GM19023 (cell line): ENCODE measurements at regions not wholly inside any gene's neighbourhood (a gene's known extent, or its start where the extent isn't known, plus 50 kb on each side); places are given as distances from the start of the nearest gene placed in this dataset.

Experiments
- ATAC-seq: cut with Tn5 transposase; IDR thresholded peaks from one replicate; pipeline ENCODE4 v1.9.1; 2021; ENCODE audit warnings: mild to moderate bottlenecking, moderate library complexity; ENCODE audit not compliant: unreplicated experiment

DNA sequence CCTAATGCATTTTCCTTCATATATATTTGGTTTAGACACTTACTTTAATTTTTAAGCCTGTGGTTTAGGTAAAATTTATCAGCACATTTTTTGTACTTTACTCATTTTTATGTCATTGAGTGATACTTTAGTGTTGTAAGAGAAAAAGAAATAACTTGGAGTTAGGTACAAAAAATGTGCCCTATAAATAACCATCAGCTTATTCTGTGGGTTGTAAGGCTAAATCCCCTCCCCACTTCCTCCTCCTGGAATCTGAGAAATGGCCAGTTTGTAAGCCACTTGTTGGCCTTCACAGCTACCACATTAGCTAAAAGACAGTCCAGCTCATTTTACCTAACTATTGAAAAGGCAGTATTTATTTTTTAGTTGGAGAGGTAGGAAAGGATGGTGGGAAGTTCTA is 576.3 kb downstream of the PKHD1 start:
- ATAC-seq, result no peak

- no peak for ATAC-seq
Measured at GRCh38 chr6:51513891-51514747, 573.3 kb downstream of the PKHD1 start.

- no peak for ATAC-seq
Measured at GRCh38 chr6:51514748-51515402, 572.5 kb downstream of the PKHD1 start.

DNA sequence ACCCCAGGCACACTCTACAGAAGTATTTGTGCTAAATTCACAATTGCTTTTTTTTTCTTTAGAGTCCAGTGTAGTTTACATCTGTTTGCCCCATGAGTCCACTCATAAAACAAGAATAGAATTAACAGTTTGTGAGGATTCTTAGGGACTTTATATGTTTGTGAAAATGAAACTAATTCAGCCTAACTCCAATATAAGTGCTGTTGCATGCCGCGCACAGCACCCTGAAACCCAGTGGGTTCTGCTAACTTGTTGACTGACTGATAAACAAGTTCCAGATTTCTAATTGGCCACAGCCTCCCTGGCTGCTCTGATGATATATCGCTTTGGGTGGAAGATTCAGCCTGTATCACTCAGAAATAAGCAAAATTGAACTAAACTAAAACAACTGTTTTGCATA is 561.4 kb downstream of the PKHD1 start:
- no peak for ATAC-seq

DNA sequence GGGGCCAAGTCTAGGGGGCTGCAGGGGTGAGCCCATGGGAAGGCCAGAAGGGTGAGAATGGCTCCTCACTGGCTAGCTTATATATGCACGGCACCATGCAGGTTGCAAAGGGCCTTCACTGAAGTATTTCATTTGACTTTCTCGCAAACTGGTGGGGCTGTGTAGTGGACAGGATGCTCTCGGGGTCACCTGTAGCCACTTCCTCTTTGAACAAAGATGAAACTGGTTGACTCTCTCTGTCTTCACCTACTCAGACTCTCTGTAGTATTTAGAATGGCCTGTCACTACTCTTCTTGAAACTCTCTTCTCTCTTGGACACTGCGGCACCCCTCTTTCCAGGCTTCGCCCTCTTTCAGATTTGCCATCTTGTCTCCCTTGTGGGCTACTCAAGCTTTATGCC is 560.5 kb downstream of the PKHD1 start:
- ATAC-seq, result no peak

DNA sequence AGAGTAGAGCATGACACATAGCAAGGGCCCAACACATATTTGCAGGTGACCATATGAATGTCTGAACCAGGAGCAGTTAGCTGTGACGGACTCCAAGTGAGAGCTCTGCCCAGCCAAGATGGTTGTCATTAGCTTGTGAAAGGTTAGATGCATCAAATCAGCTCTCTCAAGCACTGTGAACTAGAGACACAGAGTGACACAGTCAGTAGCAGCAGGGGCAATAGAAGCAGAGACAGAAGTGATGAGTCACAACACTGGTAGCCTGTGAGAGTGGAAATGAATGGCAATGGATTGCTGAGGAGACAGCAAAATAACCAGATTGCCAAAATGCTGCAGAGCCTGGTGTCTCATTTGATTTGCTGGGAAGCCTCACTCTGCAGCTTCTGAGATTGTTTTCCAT is 558.9 kb downstream of the PKHD1 start:
- ATAC-seq, result no peak

DNA sequence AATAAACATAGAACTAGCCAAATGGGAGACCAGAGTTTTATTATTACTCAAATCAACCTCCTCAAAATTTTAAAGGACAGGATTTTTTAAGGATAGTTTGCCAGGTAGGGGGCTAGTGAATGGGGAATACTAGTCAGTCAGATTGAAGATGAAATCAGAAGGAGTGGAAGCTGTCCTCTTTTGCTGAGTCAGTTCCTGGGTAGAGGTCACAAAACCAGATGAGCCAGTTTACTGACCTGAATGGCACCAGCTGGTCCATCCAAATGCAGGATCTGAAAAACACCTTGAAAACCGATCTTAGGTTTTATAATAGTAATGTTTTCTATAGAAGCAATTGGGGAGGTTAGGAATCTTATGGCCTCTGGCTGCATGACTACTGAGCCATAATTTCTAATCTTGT is 558.2 kb downstream of the PKHD1 start:
- no peak for ATAC-seq

DNA sequence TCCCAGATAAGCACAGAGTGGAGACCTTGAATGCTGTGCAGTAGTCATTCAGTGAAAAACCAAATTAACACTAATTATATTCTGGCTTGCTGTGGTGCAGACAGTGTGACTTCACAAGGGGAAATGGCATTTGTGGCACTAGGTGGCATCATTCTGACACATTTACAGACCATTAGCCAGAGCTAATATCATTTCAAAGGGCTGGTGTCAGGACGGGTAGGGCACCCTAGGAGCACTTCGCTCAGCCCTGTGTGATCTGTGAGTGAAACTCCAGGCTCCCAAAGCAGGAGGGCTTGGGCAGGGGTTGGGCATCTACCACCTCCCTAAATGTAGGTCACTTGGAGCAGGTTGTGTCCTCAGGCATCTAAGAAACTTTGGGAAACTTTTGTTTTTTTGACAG is 555.8 kb downstream of the PKHD1 start:
- ATAC-seq, result no peak

DNA sequence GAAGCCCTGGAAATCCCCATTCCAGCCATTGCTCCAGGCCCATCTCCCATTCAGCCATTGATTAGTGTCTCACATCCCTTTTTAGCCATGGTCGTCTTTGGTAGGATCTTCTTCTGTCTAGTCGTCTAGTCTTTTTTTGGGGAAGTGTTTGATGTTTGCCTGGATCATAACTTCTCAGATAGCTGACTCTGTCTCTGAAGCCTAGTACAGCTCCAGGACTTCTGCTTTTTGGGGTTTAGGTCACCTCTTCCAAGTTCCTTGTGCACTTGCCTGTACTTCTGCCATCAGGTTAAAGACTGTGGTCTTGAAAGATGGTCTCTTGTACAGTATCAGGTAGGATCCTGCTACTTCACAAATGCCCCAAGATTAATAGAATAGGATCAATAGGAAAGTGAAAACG is 553.5 kb downstream of the PKHD1 start:
- ATAC-seq, result no peak

GRCh38 chr6:51535327-51535726 is 552.1 kb downstream of the PKHD1 start:
- ATAC-seq, result no peak

GRCh38 chr6:51536728-51537127 is 550.7 kb downstream of the PKHD1 start:
- ATAC-seq, result no peak

GRCh38 chr6:51541847-51542246 is 545.6 kb downstream of the PKHD1 start:
- no peak for ATAC-seq

GRCh38 chr6:51542475-51542874 is 544.9 kb downstream of the PKHD1 start:
- ATAC-seq, result no peak

DNA sequence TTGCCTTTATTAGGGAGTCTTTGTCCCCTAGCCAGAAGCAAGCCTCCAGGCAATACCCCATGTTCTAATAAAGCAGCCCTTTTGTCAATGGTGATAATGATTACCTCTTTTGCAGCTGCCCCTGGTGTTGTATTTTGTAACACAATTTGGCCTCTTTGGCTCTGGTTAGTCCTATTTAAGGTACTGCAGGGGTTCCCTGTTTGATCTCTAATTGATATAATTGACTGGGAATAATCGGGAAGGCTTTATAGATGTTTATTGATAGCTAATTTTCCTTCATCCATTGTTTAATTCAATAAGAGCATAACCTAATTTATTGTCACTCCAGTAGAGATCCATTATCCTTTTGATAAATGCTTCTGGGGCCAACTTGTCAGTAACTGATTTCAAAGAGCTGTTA is 537.2 kb downstream of the PKHD1 start:
- ATAC-seq, result no peak

DNA sequence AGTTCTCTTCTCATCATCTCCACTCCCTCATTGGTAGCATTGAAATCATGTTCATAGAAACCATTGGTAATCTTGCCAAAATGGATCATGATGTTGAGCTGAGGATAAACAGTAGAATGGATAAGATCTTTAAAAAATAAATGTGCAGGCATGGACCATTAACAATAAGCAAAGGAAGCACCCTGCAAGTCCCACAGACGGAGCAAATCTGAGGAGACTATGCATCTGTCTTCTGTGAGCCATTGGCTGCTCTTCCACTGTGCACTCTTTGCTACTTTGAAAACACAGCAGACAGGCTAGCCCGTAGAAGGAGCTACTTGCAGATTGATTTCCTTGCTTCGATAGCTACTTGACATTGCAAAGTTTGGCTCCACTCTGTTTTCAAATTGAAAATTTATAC is 535.0 kb downstream of the PKHD1 start:
- no peak for ATAC-seq

- ATAC-seq, result no peak
Measured at GRCh38 chr6:51553246-51554015, 534.0 kb downstream of the PKHD1 start.

DNA sequence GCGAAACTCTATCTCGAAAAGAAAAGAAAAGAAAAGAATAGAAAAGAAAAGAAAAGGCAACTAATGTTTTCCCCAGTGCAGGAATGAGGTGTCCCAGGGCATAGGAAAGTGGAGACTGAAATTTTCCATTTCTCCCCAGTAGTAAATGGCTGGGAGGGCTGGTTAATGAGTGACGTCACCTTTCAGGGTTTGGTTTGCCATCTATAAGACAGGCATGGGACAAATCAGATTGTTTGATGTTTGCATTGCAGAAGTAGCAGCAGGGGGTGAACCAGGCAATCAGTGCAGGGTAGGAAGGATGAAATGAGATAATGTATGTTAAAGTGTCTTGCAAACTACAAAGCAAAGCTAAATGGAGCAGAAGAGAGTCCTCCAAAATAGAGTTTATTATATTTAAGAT is 533.4 kb downstream of the PKHD1 start:
- ATAC-seq, result no peak

GRCh38 chr6:51559059-51559458 is 528.4 kb downstream of the PKHD1 start:
- ATAC-seq, result no peak

- peak; percentile 81 for ATAC-seq
Measured at GRCh38 chr6:51562198-51562597, 525.2 kb downstream of the PKHD1 start.
